K562 (cell line): ENCODE measurements at regions not wholly inside any gene's neighbourhood (a gene's known extent, or its start where the extent isn't known, plus 50 kb on each side); places are given as distances from the start of the nearest gene placed in this dataset.
A peak's percentile ranks its signal among the peaks of the same experiment; 100 is the strongest.

Source experiments
- ATAC-seq: fragments of 200-7000 bp; cut with Tn5 transposase; 3 replicates; pipeline ENCODE4 v1.9.1; 2020; ENCODE audit warnings: moderate library complexity
- BruUV-seq: library from RNA; stranded (reverse); fragments of 400-500 nt; replicated peaks from 2 replicates; lab custom pipeline; 2021; lab: Mats Ljungman, UMichigan
- CTCF ChIA-PET: fragments of 300-600 bp; formaldehyde crosslinking; extraction: SDS; loops from one replicate; lab custom pipeline; 2021; ENCODE audit warnings: low intra/inter-chr PET ratio; lab: Yijun Ruan, JAX
- POLR2A ChIA-PET: fragments of 300-600, 350-650 bp; sonication (Branson Sonifier 250); formaldehyde crosslinking; extraction: SDS; loops from one replicate; lab custom pipeline; 2021; ENCODE audit warnings: antibody characterized with exemption, inconsistent platforms; lab: Yijun Ruan, JAX
- DNase-seq, 4 experiments: peaks; one replicate each; pipeline versions ENCODE4 v3.0.0 to v3.0.0-alpha.2; 2011 to 2018; ENCODE audit warnings: low spot score in 3 of 4, mixed read lengths in 3 of 4; ENCODE audit errors: extremely low read depth in 1 of 4
- FAIRE-seq: peaks from 2 replicates; lab custom pipeline; 2011; peaks lifted over from hg19 to GRCh38; lab: Jason Lieb, UNC
- H2AFZ ChIP-seq: 2 replicates; pipeline ENCODE4 v1.6.0; 2011; ENCODE audit warnings: low read depth, low read length, control low read depth, inconsistent platforms
- H3K27ac ChIP-seq: fragments of 200-600 bp; 3 replicates; pipeline ENCODE4 v1.8.0; 2011; ENCODE audit warnings: low read depth, mild to moderate bottlenecking, control low read depth, inconsistent platforms, low read length, moderate library complexity, mixed read lengths; ENCODE audit errors: extremely low read depth
- H3K27me3 ChIP-seq, 2 experiments: fragments of 300-600 bp in 1 of 2; 2 replicates in 1 of 2; 3 replicates in 1 of 2; pipeline versions ENCODE4 v1.6.0 to v1.8.0; 2011; ENCODE audit warnings: inconsistent platforms in 2 of 2, low read length in 2 of 2, mild to moderate bottlenecking in 1 of 2, mixed read lengths in 1 of 2, moderate library complexity in 1 of 2; ENCODE audit not compliant: control insufficient read depth in 2 of 2, insufficient read depth in 2 of 2
- H3K36me3 ChIP-seq: fragments of 300-600 bp; 3 replicates; pipeline ENCODE4 v1.8.0; 2011; ENCODE audit warnings: mild to moderate bottlenecking, low read length, inconsistent platforms; ENCODE audit not compliant: control insufficient read depth, insufficient read depth
- H3K4me1 ChIP-seq, 2 experiments: fragments of 200-600 bp in 1 of 2; replicated peaks in 1 of 2; 2 replicates in 1 of 2; 3 replicates in 1 of 2; pipeline versions ENCODE4 v1.5.1 to v1.8.0; 2011; ENCODE audit warnings: inconsistent platforms in 2 of 2, low read length in 2 of 2, mild to moderate bottlenecking in 1 of 2, mixed read lengths in 1 of 2, moderate library complexity in 1 of 2; ENCODE audit not compliant: control insufficient read depth in 2 of 2, insufficient read depth in 2 of 2
- H3K4me2 ChIP-seq: 2 replicates; pipeline ENCODE4 v1.6.1; 2011; ENCODE audit warnings: low read length, control low read depth, inconsistent platforms, mixed read lengths; ENCODE audit not compliant: insufficient read depth
- H3K4me3 ChIP-seq: fragments of 200-600 bp; sonication (generic), shearing (Covaris generic); 2 replicates; pipeline ENCODE4 v1.5.1; 2016; ENCODE audit warnings: control low read depth, inconsistent platforms
- H3K79me2 ChIP-seq: fragments of 200-600 bp; 3 replicates; pipeline ENCODE4 v1.8.0; 2011; ENCODE audit warnings: low read length, inconsistent platforms; ENCODE audit not compliant: control insufficient read depth, insufficient read depth
- H3K9ac ChIP-seq, 2 experiments: 2 replicates each; pipeline versions ENCODE4 v1.6.0 to v1.6.1; 2011; ENCODE audit warnings: low read depth in 2 of 2, low read length in 2 of 2, control low read depth in 1 of 2, inconsistent platforms in 1 of 2, mild to moderate bottlenecking in 1 of 2, mixed read lengths in 1 of 2; ENCODE audit not compliant: insufficient read depth in 1 of 2
- H3K9me1 ChIP-seq: one replicate; pipeline ENCODE4 v1.6.0; 2011; ENCODE audit warnings: inconsistent platforms, mild to moderate bottlenecking, low read length, moderate library complexity; ENCODE audit not compliant: control insufficient read depth, insufficient read depth
- H3K9me3 ChIP-seq: replicated peaks from 2 replicates; pipeline ENCODE4 v1.5.1; 2011; ENCODE audit warnings: low read depth, low read length, inconsistent platforms; ENCODE audit not compliant: control insufficient read depth, insufficient read depth
- H4K20me1 ChIP-seq: replicated peaks from 2 replicates; pipeline ENCODE4 v1.6.1; 2011; ENCODE audit warnings: low read length, inconsistent platforms, mixed read lengths; ENCODE audit not compliant: control insufficient read depth, insufficient read depth
- DACH1 ChIP-seq: fragments of 450-650 bp; IDR thresholded peaks from 2 replicates; pipeline ENCODE4 v1.6.1; 2018; ENCODE audit not compliant: partially characterized antibody
- ELF2 ChIP-seq: fragments of 250-450 bp; sonication (Bioruptor Pico); IDR thresholded peaks from 2 replicates; pipeline ENCODE4 v1.5.0; 2021; ENCODE audit warnings: mild to moderate bottlenecking
- FOSL1 ChIP-seq: fragments of 200-800 bp; sonication (Bioruptor generic); conservative IDR thresholded peaks from 2 replicates; pipeline ENCODE4 v1.6.1; 2016; ENCODE audit warnings: missing genetic modification characterization, missing compliant biosample characterization
- HEY1 ChIP-seq: fragments of 250-450 bp; sonication (Bioruptor Pico); IDR thresholded peaks from 2 replicates; pipeline ENCODE4 v1.5.0; 2020; ENCODE audit warnings: mild to moderate bottlenecking, moderate library complexity, borderline replicate concordance
- PHF21A ChIP-seq: fragments of 450-650 bp; IDR thresholded peaks from 2 replicates; pipeline ENCODE4 v1.6.1; 2017; ENCODE audit warnings: low read depth, borderline replicate concordance
- POLR2G ChIP-seq: fragments of 200-400 bp; formaldehyde crosslinking; IDR thresholded peaks from 2 replicates; pipeline ENCODE4 v1.6.1; 2017; ENCODE audit warnings: low read depth, mild to moderate bottlenecking, antibody characterized with exemption, low read length, moderate library complexity
- ZNF239 ChIP-seq: fragments of 250-450 bp; sonication (Bioruptor Pico); IDR thresholded peaks from 2 replicates; pipeline ENCODE4 v1.4.0; 2020; ENCODE audit warnings: mild to moderate bottlenecking
- ZNF512 ChIP-seq: IDR thresholded peaks from 2 replicates; pipeline ENCODE4 v1.6.1; 2016; ENCODE audit warnings: missing genetic modification characterization, missing compliant biosample characterization
- ZNF655 ChIP-seq: fragments of 250-450 bp; sonication (Bioruptor Pico); IDR thresholded peaks from 2 replicates; pipeline ENCODE4 v1.5.0; 2021
- ZNF668 ChIP-seq: fragments of 250-450 bp; sonication (Bioruptor Pico); IDR thresholded peaks from 2 replicates; pipeline ENCODE4 v1.8.0; 2022; ENCODE audit warnings: mild to moderate bottlenecking, inconsistent platforms
- WGBS: fragments of 100-300 bp; shearing (Covaris generic); methylation state at CpG from one replicate; pipeline ENCODE4 v1.1.6; 2016; ENCODE audit warnings: low coverage, mixed read lengths; ENCODE audit not compliant: insufficient coverage; ENCODE audit errors: missing lambda C conversion rate; 5-methylcytosine and 5-hydroxymethylcytosine counted together
- in situ Hi-C: fragments of 300-500 bp; cut with MboI; formaldehyde crosslinking; loops from 4 replicates; pipeline ENCODE4 v1.15.0; 2018; ENCODE audit warnings: inconsistent platforms, mixed read lengths
- intact Hi-C: fragments of 100-400 bp; cut with micrococcal nuclease; formaldehyde crosslinking; loops from 2 replicates; pipeline ENCODE4 v1.14.2; 2022

DNA sequence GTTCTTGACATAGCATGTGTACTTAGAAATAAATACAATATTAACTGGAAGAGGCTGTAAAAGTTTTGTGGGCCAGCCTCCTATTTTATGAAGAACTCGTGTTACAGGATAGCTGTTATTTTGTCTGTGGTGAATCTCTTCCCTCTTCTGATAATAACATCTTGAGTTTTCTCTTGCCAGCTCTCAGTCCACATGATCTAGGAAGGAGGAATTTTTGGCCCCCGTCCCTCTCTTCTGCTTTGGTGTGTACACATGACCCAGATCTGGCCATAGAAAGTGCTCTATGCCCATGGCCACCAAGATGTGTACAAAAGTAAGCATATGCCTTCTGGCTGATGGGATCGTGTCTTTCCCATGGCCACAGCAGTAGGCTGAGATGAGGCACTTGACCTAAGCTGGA lies 108.0 kb upstream of the LEF1 start:
- no peaks in the 10 kb centered on the region for H3K9me3 ChIP-seq
- in situ Hi-C loops (no loop called here), intact Hi-C loops (no loop called here)
- no TSS peak for BruUV-seq
- ChIA-PET POLR2A (no interaction called here), CTCF (interaction anchor here (0.7 kb wide), 1 partner anchor 197 kb away, joined by 4 read pairs; no protein-coding TSS in a partner anchor)
- no peaks in the 10 kb centered on the region for H3K36me3 ChIP-seq
- H3K9me1 ChIP-seq: no peaks in the 10 kb centered on the region
- no peak overlapping the region for H3K4me3 ChIP-seq
- ATAC-seq (no peak), FAIRE-seq (no peak), DNase-seq (no peak)
- H3K9ac ChIP-seq: no peak overlapping the region
- H3K27me3 ChIP-seq: no peaks in the 10 kb centered on the region
- WGBS: 14% methylated on average over 3 of the region's 3 CpGs
- H3K4me1 ChIP-seq: no peaks in the 10 kb centered on the region; a peak in 1 of 5 replicates
- H3K79me2 ChIP-seq: no peaks in the 10 kb centered on the region
- H3K4me2 ChIP-seq: no peak overlapping the region
- H2AFZ ChIP-seq: 0 out of 2 replicates have a peak overlapping the region, but pooled peaks have one; percentile 49
- H4K20me1 ChIP-seq: no peaks in the 10 kb centered on the region
- no peak overlapping the region for H3K27ac ChIP-seq
- TF ChIP-seq ZNF512 (tag) (no peak), DACH1 (no peak), FOSL1 (tag) (no peak), ZNF668 (no peak), ZNF655 (CRISPR knock-in tag) (no peak), PHF21A (no peak), ELF2 (CRISPR knock-in tag) (no peak), HEY1 (CRISPR knock-in tag) (no peak), POLR2G (no peak), ZNF239 (CRISPR knock-in tag) (no peak)
